Sigmoid colon (tissue), 6 donors: ENCODE measurements at regions not wholly inside any gene's neighbourhood (a gene's known extent, or its start where the extent isn't known, plus 50 kb on each side); places are given as distances from the start of the nearest gene placed in this dataset.

Experiments
- DNase-seq: peaks from one replicate; pipeline ENCODE4 v3.0.0-alpha.2; 2019
- H3K27ac ChIP-seq, 4 donors: fragments of 200-600 bp; sonication (generic); one replicate each; pipeline ENCODE4 v1.5.1; 2016 to 2019; ENCODE audit warnings: mild to moderate bottlenecking in 1 of 4
- H3K27me3 ChIP-seq, 3 donors: fragments of 200-600 bp; sonication (generic); one replicate each; pipeline ENCODE4 v1.5.1; 2019; ENCODE audit warnings: mild to moderate bottlenecking in 1 of 3
- H3K36me3 ChIP-seq, 4 donors: fragments of 200-600 bp; sonication (generic); one replicate each; pipeline ENCODE4 v1.5.1; 2016 to 2019
- H3K4me1 ChIP-seq, 4 donors: fragments of 200-600 bp; sonication (generic); one replicate each; pipeline ENCODE4 v1.5.1; 2017 to 2019
- H3K4me3 ChIP-seq, 4 donors: fragments of 200-600 bp; sonication (generic); one replicate each; pipeline ENCODE4 v1.5.1; 2017 to 2019; ENCODE audit warnings: mild to moderate bottlenecking in 2 of 4, moderate library complexity in 1 of 4
- H3K9me3 ChIP-seq, 4 donors: fragments of 200-600 bp in 3 of 4; sonication (generic) in 3 of 4; one replicate each; pipeline versions ENCODE4 v1.5.1 to v1.6.1; 2013 to 2019
- EP300 ChIP-seq, 4 donors: sonication (generic); formaldehyde crosslinking; IDR thresholded peaks; one replicate each; pipeline ENCODE4 v1.6.1; 2017; ENCODE audit warnings: antibody characterized with exemption in 4 of 4
- POLR2A ChIP-seq, 2 donors: fragments of 450-650 bp; IDR thresholded peaks; one replicate each; pipeline ENCODE4 v1.6.1; 2016; ENCODE audit warnings: antibody characterized with exemption in 2 of 2, mild to moderate bottlenecking in 2 of 2, moderate library complexity in 2 of 2
- POLR2AphosphoS5 ChIP-seq, 4 donors: sonication (generic); formaldehyde crosslinking; IDR thresholded peaks; one replicate each; pipeline ENCODE4 v1.6.1; 2017; ENCODE audit warnings: antibody characterized with exemption in 4 of 4
- WGBS, 2 donors: extraction: QIAGEN DNeasy Blood & Tissue Kit; methylation state at CpG; one replicate each; pipeline ENCODE4 v1.1.7; 2013; 5-methylcytosine and 5-hydroxymethylcytosine counted together
- intact Hi-C: fragments of 100-400 bp; cut with DNase I; formaldehyde crosslinking; loops from one replicate; pipeline ENCODE4 v1.15.1; 2023
- TF ChIP-seq, protein P1 (sequence below), 4 experiments: fragments of 450-650 bp in 3 of 4; fragments of 200-600 bp in 1 of 4; IDR thresholded peaks; one replicate each; pipeline ENCODE4 v1.5.1; 2016 to 2019; ENCODE audit warnings: antibody characterized with exemption in 4 of 4, mild to moderate bottlenecking in 3 of 4, moderate library complexity in 2 of 4
- donor health status: healthy with polysubstance abuse.
- donor health status: healthy.

DNA sequence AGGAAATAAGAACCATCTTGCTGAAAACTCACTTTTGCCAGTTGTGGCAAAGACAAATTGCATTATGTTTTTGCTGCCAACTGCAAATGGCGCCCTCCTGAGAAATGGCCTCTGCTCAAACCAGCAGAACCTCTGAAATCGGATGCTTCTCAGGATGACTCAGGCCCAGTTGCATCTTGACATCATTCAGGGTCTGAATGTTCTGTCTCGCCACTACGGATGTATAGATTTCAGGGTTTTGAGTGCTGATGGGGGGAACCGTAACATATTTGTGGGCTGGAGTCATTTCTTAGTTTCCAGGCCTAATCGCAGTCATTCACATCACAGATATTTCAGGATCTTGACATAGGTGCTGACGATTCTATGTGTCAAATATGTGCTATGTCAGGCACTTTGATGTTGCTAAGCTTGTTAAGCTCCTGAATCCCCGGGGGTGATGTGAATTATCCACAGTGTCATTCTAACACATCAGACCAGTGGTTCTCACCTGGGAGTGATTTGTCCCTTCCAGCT lies 207.1 kb downstream of the NFATC2 start:
- Histone ChIP-seq H3K4me3 (no peak overlapping the region), H3K27ac (no peak overlapping the region), H3K9me3 (no peaks in the 10 kb centered on the region), H3K36me3 (no peaks in the 10 kb centered on the region), H3K27me3 (no peaks in the 10 kb centered on the region), H3K4me1 (no peaks in the 10 kb centered on the region)
- no peak for DNase-seq
- no peak for TF ChIP-seq POLR2A (IDR thresholded peaks at IDR 0.05)
- TF ChIP-seq, protein P1, sequence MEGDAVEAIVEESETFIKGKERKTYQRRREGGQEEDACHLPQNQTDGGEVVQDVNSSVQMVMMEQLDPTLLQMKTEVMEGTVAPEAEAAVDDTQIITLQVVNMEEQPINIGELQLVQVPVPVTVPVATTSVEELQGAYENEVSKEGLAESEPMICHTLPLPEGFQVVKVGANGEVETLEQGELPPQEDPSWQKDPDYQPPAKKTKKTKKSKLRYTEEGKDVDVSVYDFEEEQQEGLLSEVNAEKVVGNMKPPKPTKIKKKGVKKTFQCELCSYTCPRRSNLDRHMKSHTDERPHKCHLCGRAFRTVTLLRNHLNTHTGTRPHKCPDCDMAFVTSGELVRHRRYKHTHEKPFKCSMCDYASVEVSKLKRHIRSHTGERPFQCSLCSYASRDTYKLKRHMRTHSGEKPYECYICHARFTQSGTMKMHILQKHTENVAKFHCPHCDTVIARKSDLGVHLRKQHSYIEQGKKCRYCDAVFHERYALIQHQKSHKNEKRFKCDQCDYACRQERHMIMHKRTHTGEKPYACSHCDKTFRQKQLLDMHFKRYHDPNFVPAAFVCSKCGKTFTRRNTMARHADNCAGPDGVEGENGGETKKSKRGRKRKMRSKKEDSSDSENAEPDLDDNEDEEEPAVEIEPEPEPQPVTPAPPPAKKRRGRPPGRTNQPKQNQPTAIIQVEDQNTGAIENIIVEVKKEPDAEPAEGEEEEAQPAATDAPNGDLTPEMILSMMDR (IDR thresholded peaks at IDR 0.05): no peak
- intact Hi-C loops: no loop called here
- 66 to 72% methylated on average over 8 of the region's 8 CpGs for WGBS, 2 donors

GRCh38 chr20:51334609-51335008 lies 207.9 kb downstream of the NFATC2 start:
- no peak overlapping the region for H3K27ac ChIP-seq
- intact Hi-C loops: no loop called here
- H3K9me3 ChIP-seq: no peaks in the 10 kb centered on the region
- 85 to 89% methylated on average over 9 of the region's 9 CpGs for WGBS, 2 donors
- no peak for TF ChIP-seq POLR2A (IDR thresholded peaks at IDR 0.05)
- TF ChIP-seq, protein P1 (IDR thresholded peaks at IDR 0.05): no peak
- no peak for TF ChIP-seq POLR2AphosphoS5 (IDR thresholded peaks at IDR 0.05)
- TF ChIP-seq EP300 (IDR thresholded peaks at IDR 0.05): no peak
- H3K27me3 ChIP-seq: no peaks in the 10 kb centered on the region
- no peaks in the 10 kb centered on the region for H3K36me3 ChIP-seq
- no peaks in the 10 kb centered on the region for H3K4me1 ChIP-seq
- H3K4me3 ChIP-seq: no peak overlapping the region
- DNase-seq: no peak

- Histone ChIP-seq H3K36me3 (no peaks in the 10 kb centered on the region), H3K4me3 (no peak overlapping the region), H3K27ac (no peak overlapping the region), H3K4me1 (no peaks in the 10 kb centered on the region), H3K9me3 (no peaks in the 10 kb centered on the region), H3K27me3 (no peaks in the 10 kb centered on the region)
- TF ChIP-seq, protein P1 (IDR thresholded peaks at IDR 0.05): no peak
- TF ChIP-seq EP300 (IDR thresholded peaks at IDR 0.05): no peak
- no peak for TF ChIP-seq POLR2A (IDR thresholded peaks at IDR 0.05)
- TF ChIP-seq POLR2AphosphoS5 (IDR thresholded peaks at IDR 0.05): no peak
- DNase-seq: no peak
- intact Hi-C loops: no loop called here
- 88 to 93% methylated on average over 14 of the region's 14 CpGs for WGBS, 2 donors
Observed at GRCh38 chr20:51333971-51334370, 208.5 kb downstream of the NFATC2 start.

DNA sequence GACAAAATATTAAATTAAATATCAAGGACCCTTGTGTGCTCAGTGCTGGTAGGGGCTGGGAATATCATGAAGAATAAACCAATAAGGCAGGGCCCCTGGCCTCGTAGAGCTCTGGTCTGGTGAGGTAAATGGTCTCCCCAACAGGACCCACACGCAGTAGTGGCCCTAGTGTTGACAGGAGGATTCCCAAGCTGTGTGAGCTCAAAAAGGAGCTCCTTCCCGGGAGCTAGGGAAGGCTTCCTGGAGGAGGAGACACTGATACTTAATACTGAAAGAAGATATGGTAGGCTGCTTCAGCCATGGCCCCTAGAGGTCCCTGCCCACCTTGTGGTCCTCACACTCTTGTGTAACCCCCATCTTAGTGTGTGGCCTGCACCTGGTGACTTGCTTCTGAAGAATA lies 209.1 kb downstream of the NFATC2 start:
- no peak for DNase-seq
- no peaks in the 10 kb centered on the region for H3K27me3 ChIP-seq
- H3K36me3 ChIP-seq: no peaks in the 10 kb centered on the region
- no peaks in the 10 kb centered on the region for H3K9me3 ChIP-seq
- TF ChIP-seq, protein P1 (IDR thresholded peaks at IDR 0.05): no peak
- TF ChIP-seq EP300 (IDR thresholded peaks at IDR 0.05) (no peak), POLR2A (IDR thresholded peaks at IDR 0.05) (no peak), POLR2AphosphoS5 (IDR thresholded peaks at IDR 0.05) (no peak)
- 82 to 84% methylated on average over 3 of the region's 3 CpGs for WGBS, 2 donors
- H3K4me1 ChIP-seq: no peaks in the 10 kb centered on the region
- H3K27ac ChIP-seq: no peak overlapping the region
- intact Hi-C loops: no loop called here
- no peak overlapping the region for H3K4me3 ChIP-seq

- DNase-seq: no peak
- TF ChIP-seq POLR2AphosphoS5 (IDR thresholded peaks at IDR 0.05) (no peak), EP300 (IDR thresholded peaks at IDR 0.05) (no peak), POLR2A (IDR thresholded peaks at IDR 0.05) (no peak)
- TF ChIP-seq, protein P1 (IDR thresholded peaks at IDR 0.05): no peak
- intact Hi-C loops: no loop called here
- Histone ChIP-seq H3K36me3 (no peaks in the 10 kb centered on the region), H3K4me3 (no peak overlapping the region), H3K9me3 (no peaks in the 10 kb centered on the region), H3K4me1 (peaks cover 0 to 9% (median 0%) of the 10 kb centered on the region in 4 donors), H3K27me3 (no peaks in the 10 kb centered on the region), H3K27ac (no peak overlapping the region)
- WGBS, 2 donors: 91 to 93% methylated on average over 19 of the region's 19 CpGs
Observed at GRCh38 chr20:51331481-51331880, 211.0 kb downstream of the NFATC2 start.
